Lower leg skin (tissue), 4 donors: ENCODE measurements at regions not wholly inside any gene's neighbourhood (a gene's known extent, or its start where the extent isn't known, plus 50 kb on each side); places are given as distances from the start of the nearest gene placed in this dataset.

Source experiments
- DNase-seq, 2 donors: peaks; one replicate each; pipeline ENCODE4 v3.0.0-alpha.2; 2019; ENCODE audit warnings: low spot score in 2 of 2
- H3K4me3 ChIP-seq: fragments of 200-600 bp; sonication (generic); 2 replicates; pipeline ENCODE4 v1.5.1; 2017; ENCODE audit warnings: mild to moderate bottlenecking, low read depth; ENCODE audit not compliant: poor library complexity, severe bottlenecking
- POLR2A ChIP-seq, 2 donors: fragments of 450-650 bp; IDR thresholded peaks; one replicate each; pipeline ENCODE4 v1.6.1; 2016 to 2017; ENCODE audit warnings: antibody characterized with exemption in 2 of 2, mild to moderate bottlenecking in 1 of 2, moderate library complexity in 1 of 2
- WGBS, 2 donors: methylation state at CpG; one replicate each; pipeline ENCODE4 v1.1.5; 2018; 5-methylcytosine and 5-hydroxymethylcytosine counted together
- intact Hi-C: fragments of 100-400 bp; cut with DNase I; formaldehyde crosslinking; loops from one replicate; pipeline ENCODE4 v1.15.0; 2023; ENCODE audit warnings: low total_unique reads
- TF ChIP-seq, protein P1 (sequence below), 3 donors: fragments of 450-650 bp; IDR thresholded peaks; one replicate each; pipeline ENCODE4 v1.5.1; 2016; ENCODE audit warnings: antibody characterized with exemption in 3 of 3, mild to moderate bottlenecking in 3 of 3, moderate library complexity in 2 of 3

GRCh38 chr14:97248973-97249372 lies 451.8 kb downstream of the VRK1 start:
- whole genome bisulfite sequencing, 2 donors = 94 to 96% methylated on average over 5 of the region's 5 CpGs
- no peak for DNase-seq
- TF ChIP-seq, protein P1, sequence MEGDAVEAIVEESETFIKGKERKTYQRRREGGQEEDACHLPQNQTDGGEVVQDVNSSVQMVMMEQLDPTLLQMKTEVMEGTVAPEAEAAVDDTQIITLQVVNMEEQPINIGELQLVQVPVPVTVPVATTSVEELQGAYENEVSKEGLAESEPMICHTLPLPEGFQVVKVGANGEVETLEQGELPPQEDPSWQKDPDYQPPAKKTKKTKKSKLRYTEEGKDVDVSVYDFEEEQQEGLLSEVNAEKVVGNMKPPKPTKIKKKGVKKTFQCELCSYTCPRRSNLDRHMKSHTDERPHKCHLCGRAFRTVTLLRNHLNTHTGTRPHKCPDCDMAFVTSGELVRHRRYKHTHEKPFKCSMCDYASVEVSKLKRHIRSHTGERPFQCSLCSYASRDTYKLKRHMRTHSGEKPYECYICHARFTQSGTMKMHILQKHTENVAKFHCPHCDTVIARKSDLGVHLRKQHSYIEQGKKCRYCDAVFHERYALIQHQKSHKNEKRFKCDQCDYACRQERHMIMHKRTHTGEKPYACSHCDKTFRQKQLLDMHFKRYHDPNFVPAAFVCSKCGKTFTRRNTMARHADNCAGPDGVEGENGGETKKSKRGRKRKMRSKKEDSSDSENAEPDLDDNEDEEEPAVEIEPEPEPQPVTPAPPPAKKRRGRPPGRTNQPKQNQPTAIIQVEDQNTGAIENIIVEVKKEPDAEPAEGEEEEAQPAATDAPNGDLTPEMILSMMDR (IDR thresholded peaks at IDR 0.05) = no peak
- no peak for TF ChIP-seq POLR2A (IDR thresholded peaks at IDR 0.05)
- no peak overlapping the region for H3K4me3 ChIP-seq
- intact Hi-C loops = no loop called here

- TF ChIP-seq POLR2A (IDR thresholded peaks at IDR 0.05) = no peak
- TF ChIP-seq, protein P1 (IDR thresholded peaks at IDR 0.05) = no peak
- WGBS, 2 donors = 82 to 84% methylated on average over 5 of the region's 5 CpGs
- H3K4me3 ChIP-seq = no peak overlapping the region
- DNase-seq = no peak
- intact Hi-C loops = no loop called here
Observed at GRCh38 chr14:97250931-97251330, 453.7 kb downstream of the VRK1 start.

GRCh38 chr14:97251491-97252155 lies 454.4 kb downstream of the VRK1 start:
- no peak for DNase-seq
- TF ChIP-seq, protein P1 (IDR thresholded peaks at IDR 0.05) = no peak
- TF ChIP-seq POLR2A (IDR thresholded peaks at IDR 0.05) = no peak
- H3K4me3 ChIP-seq = no peak overlapping the region
- intact Hi-C loops = no loop called here
- WGBS, 2 donors = 61 to 74% methylated on average over 9 of the region's 9 CpGs

DNA sequence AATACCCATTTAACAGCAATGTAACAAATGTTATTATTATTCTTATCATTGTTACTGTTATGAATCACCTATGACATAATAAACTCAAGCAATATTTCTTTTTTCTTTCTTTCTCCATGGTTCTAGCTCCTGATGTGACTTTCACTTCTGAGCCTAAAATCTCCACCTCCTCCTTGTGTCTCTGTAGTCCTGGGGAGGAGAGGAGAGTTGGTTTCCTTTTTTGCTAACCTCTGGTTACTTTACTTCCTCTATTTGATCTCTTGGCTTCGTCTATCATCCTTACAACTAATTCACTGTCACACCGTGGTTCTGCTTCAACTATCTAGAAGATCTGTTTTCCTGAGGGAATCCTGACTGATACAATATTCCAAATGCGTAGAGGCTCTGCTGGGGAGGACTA lies 456.6 kb downstream of the VRK1 start:
- H3K4me3 ChIP-seq = no peak overlapping the region
- no peak for DNase-seq
- intact Hi-C loops = no loop called here
- TF ChIP-seq, protein P1 (IDR thresholded peaks at IDR 0.05) = no peak
- TF ChIP-seq POLR2A (IDR thresholded peaks at IDR 0.05) = no peak
- 34 to 35% methylated on average over 3 of the region's 3 CpGs for WGBS, 2 donors

- intact Hi-C loops = no loop called here
- TF ChIP-seq, protein P1 (IDR thresholded peaks at IDR 0.05) = no peak
- no peak for TF ChIP-seq POLR2A (IDR thresholded peaks at IDR 0.05)
- no peak for DNase-seq
- no peak overlapping the region for H3K4me3 ChIP-seq
- 68 to 76% methylated on average over 4 of the region's 4 CpGs for WGBS, 2 donors
Observed at GRCh38 chr14:97262336-97262735, 465.2 kb downstream of the VRK1 start.
